Panc1 (cell line): ENCODE measurements at regions not wholly inside any gene's neighbourhood (a gene's known extent, or its start where the extent isn't known, plus 50 kb on each side); places are given as distances from the start of the nearest gene placed in this dataset.

Experiments
- ATAC-seq: fragments of 200-7000 bp; cut with Tn5 transposase; 2 replicates; pipeline ENCODE4 v1.9.1; 2020; ENCODE audit warnings: mild to moderate bottlenecking, moderate library complexity
- BruUV-seq: library from RNA; stranded (reverse); fragments of 400-500 nt; replicated peaks from 2 replicates; lab custom pipeline; 2021; lab: Mats Ljungman, UMichigan
- CTCF ChIA-PET: fragments of 300-600 bp; sonication (Branson Sonifier 250); formaldehyde crosslinking; loops from one replicate; lab custom pipeline; 2022; ENCODE audit warnings: antibody characterized with exemption; lab: Charles Lee
- POLR2A ChIA-PET: fragments of 300-600 bp; sonication (Branson Sonifier 250); formaldehyde crosslinking; loops from one replicate; lab custom pipeline; 2022; ENCODE audit warnings: antibody characterized with exemption; lab: Charles Lee
- DNase-seq: peaks from one replicate; pipeline ENCODE4 v3.0.0-alpha.2; 2010; ENCODE audit warnings: low read depth, low spot score
- H3K27ac ChIP-seq: 2 replicates; pipeline ENCODE4 v1.5.1; 2011; ENCODE audit warnings: mild to moderate bottlenecking, low read length, inconsistent platforms
- H3K27me3 ChIP-seq: fragments of 200-500 bp; sonication (Bioruptor generic); 2 replicates; pipeline ENCODE4 v1.6.0; 2014; ENCODE audit warnings: low read length, inconsistent platforms; ENCODE audit not compliant: control insufficient read depth, insufficient read depth
- H3K36me3 ChIP-seq: fragments of 200-500 bp; sonication (Bioruptor generic); 2 replicates; pipeline ENCODE4 v1.5.1; 2014; ENCODE audit warnings: inconsistent platforms, mild to moderate bottlenecking, low read length, moderate library complexity; ENCODE audit not compliant: control insufficient read depth, insufficient read depth
- H3K4me1 ChIP-seq: 2 replicates; pipeline ENCODE4 v1.5.1; 2011; ENCODE audit warnings: inconsistent platforms, mild to moderate bottlenecking, low read length, moderate library complexity; ENCODE audit not compliant: control insufficient read depth, insufficient read depth
- H3K4me3 ChIP-seq, 2 experiments: 2 replicates each; pipeline ENCODE4 v1.5.1; 2011 to 2012; ENCODE audit warnings: low read depth in 2 of 2, low read length in 2 of 2, mild to moderate bottlenecking in 2 of 2, inconsistent platforms in 1 of 2, moderate library complexity in 1 of 2
- H3K9me3 ChIP-seq: fragments of 200-500 bp; sonication (Bioruptor generic); 2 replicates; pipeline ENCODE4 v1.5.1; 2014; ENCODE audit warnings: low read depth, mild to moderate bottlenecking, inconsistent platforms, low read length, moderate library complexity; ENCODE audit not compliant: control insufficient read depth, insufficient read depth
- CTCF ChIP-seq: fragments of 450-650 bp; IDR thresholded peaks from 2 replicates; pipeline ENCODE4 v1.5.1; 2017; ENCODE audit warnings: mild to moderate bottlenecking
- POLR2AphosphoS5 ChIP-seq: IDR thresholded peaks from 2 replicates; pipeline ENCODE4 v1.6.1; 2012; ENCODE audit warnings: mild to moderate bottlenecking, low read depth, low read length, moderate library complexity
- REST ChIP-seq, 2 experiments: IDR thresholded peaks; 2 replicates each; pipeline ENCODE4 v1.6.1; 2011 to 2012; ENCODE audit warnings: low read depth in 2 of 2, control low read depth in 1 of 2, low read length in 1 of 2, mild to moderate bottlenecking in 1 of 2, moderate library complexity in 1 of 2; ENCODE audit not compliant: insufficient read depth in 1 of 2
- SIN3A ChIP-seq: IDR thresholded peaks from 2 replicates; pipeline ENCODE4 v1.6.1; 2012; ENCODE audit warnings: low read depth, mild to moderate bottlenecking, low read length, moderate library complexity, borderline replicate concordance; ENCODE audit not compliant: insufficient read depth
- TCF7L2 ChIP-seq: IDR thresholded peaks from 2 replicates; pipeline ENCODE4 v1.6.1; 2011; ENCODE audit warnings: mild to moderate bottlenecking, low read depth, low read length, inconsistent platforms
- in situ Hi-C: cut with HindIII; loops from 2 replicates; pipeline ENCODE4 v1.10.0; 2016; ENCODE audit warnings: low sequenced_read_pairs, low pct_unique_long_range_greater_than_20kb
- intact Hi-C: fragments of 100-400 bp; cut with micrococcal nuclease; formaldehyde crosslinking; loops from one replicate; pipeline ENCODE4 v1.10.0; 2022; ENCODE audit not compliant: unreplicated experiment

- H3K4me3 ChIP-seq = no peak overlapping the region
- no peaks in the 10 kb centered on the region for H3K9me3 ChIP-seq
- ATAC-seq (no peak), DNase-seq (no peak)
- no peaks in the 10 kb centered on the region for H3K36me3 ChIP-seq
- no peaks in the 10 kb centered on the region for H3K4me1 ChIP-seq
- ChIA-PET CTCF (no interaction called here), POLR2A (no interaction called here)
- H3K27ac ChIP-seq = no peak overlapping the region
- no peaks in the 10 kb centered on the region for H3K27me3 ChIP-seq
- in situ Hi-C loops = no loop called here
- intact Hi-C loops = no loop called here
- TF ChIP-seq SIN3A = no peak
- no peak for TF ChIP-seq POLR2AphosphoS5
- TF ChIP-seq TCF7L2 = no peak
- TF ChIP-seq REST (IDR thresholded peaks at IDR 0.05; ENCODE audit: insufficient read depth in 1 of 2, low read depth in 2 of 2, low read length in 1 of 2) = no peak
- TF ChIP-seq CTCF = no peak
- BruUV-seq = no TSS peak
Observed at GRCh38 chr10:56266120-56266519, 94.9 kb downstream of the ZWINT start.

GRCh38 chr10:56258991-56259390, 102.1 kb downstream of the ZWINT start:
- no TSS peak for BruUV-seq
- DNase-seq = no peak
- no peaks in the 10 kb centered on the region for H3K27me3 ChIP-seq
- in situ Hi-C loops = no loop called here
- H3K4me1 ChIP-seq = no peaks in the 10 kb centered on the region
- TF ChIP-seq CTCF = no peak
- TF ChIP-seq REST (IDR thresholded peaks at IDR 0.05; ENCODE audit: insufficient read depth in 1 of 2, low read depth in 2 of 2, low read length in 1 of 2) = no peak
- TF ChIP-seq POLR2AphosphoS5 = no peak
- TF ChIP-seq SIN3A = no peak
- TF ChIP-seq TCF7L2 = no peak
- no peak overlapping the region for H3K27ac ChIP-seq
- ChIA-PET POLR2A (no interaction called here), CTCF (no interaction called here)
- H3K36me3 ChIP-seq = no peaks in the 10 kb centered on the region
- intact Hi-C loops = no loop called here
- H3K9me3 ChIP-seq = no peaks in the 10 kb centered on the region
- H3K4me3 ChIP-seq = no peak overlapping the region
- no peak for ATAC-seq
